Neuronal stem cell (in vitro differentiated cells): ENCODE measurements at regions not wholly inside any gene's neighbourhood (a gene's known extent, or its start where the extent isn't known, plus 50 kb on each side); places are given as distances from the start of the nearest gene placed in this dataset.

Experiments
- DNase-seq: peaks from one replicate; pipeline ENCODE4 v3.0.0-alpha.2; 2013; ENCODE audit warnings: low spot score
- H2AFZ ChIP-seq: one replicate; pipeline ENCODE4 v1.6.1; 2013; ENCODE audit warnings: mild to moderate bottlenecking, low read length, inconsistent platforms
- H2AK5ac ChIP-seq: 2 replicates; pipeline ENCODE4 v1.6.1; 2013; ENCODE audit warnings: low read depth, mild to moderate bottlenecking, inconsistent platforms, low read length, moderate library complexity, mixed read lengths
- H2BK120ac ChIP-seq: 2 replicates; pipeline ENCODE4 v1.6.1; 2013; ENCODE audit warnings: low read depth, mild to moderate bottlenecking, inconsistent platforms, low read length, moderate library complexity, mixed read lengths
- H2BK12ac ChIP-seq: one replicate; pipeline ENCODE4 v1.6.1; 2013; ENCODE audit warnings: low read length, inconsistent platforms
- H2BK15ac ChIP-seq: 2 replicates; pipeline ENCODE4 v1.6.1; 2013; ENCODE audit warnings: mild to moderate bottlenecking, low read length, inconsistent platforms, mixed read lengths
- H2BK5ac ChIP-seq: one replicate; pipeline ENCODE4 v1.6.1; 2013; ENCODE audit warnings: inconsistent platforms, mild to moderate bottlenecking, low read length, moderate library complexity
- H3K14ac ChIP-seq: one replicate; pipeline ENCODE4 v1.6.1; 2013; ENCODE audit warnings: low read length, inconsistent platforms
- H3K18ac ChIP-seq: 2 replicates; pipeline ENCODE4 v1.6.1; 2013; ENCODE audit warnings: low read length, inconsistent platforms
- H3K23ac ChIP-seq: 2 replicates; pipeline ENCODE4 v1.6.1; 2013; ENCODE audit warnings: low read depth, mild to moderate bottlenecking, mixed read lengths, low read length, inconsistent platforms; ENCODE audit not compliant: poor library complexity
- H3K27ac ChIP-seq: replicated peaks from 3 replicates; pipeline ENCODE4 v1.5.1; 2013; ENCODE audit warnings: low read length, inconsistent platforms
- H3K27me3 ChIP-seq, 3 experiments: 2 replicates each; pipeline ENCODE4 v1.6.1; 2013; ENCODE audit warnings: low read length in 3 of 3, mild to moderate bottlenecking in 2 of 3, inconsistent platforms in 1 of 3, low read depth in 1 of 3, mixed read lengths in 1 of 3, moderate library complexity in 1 of 3; ENCODE audit not compliant: control insufficient read depth in 3 of 3, insufficient read depth in 3 of 3
- H3K36me3 ChIP-seq, 2 donors: replicated peaks in 1 of 2; 2 replicates each; pipeline ENCODE4 v1.6.1; 2013; ENCODE audit warnings: low read length in 2 of 2; ENCODE audit not compliant: control insufficient read depth in 2 of 2, insufficient read depth in 2 of 2
- H3K4ac ChIP-seq: 2 replicates; pipeline ENCODE4 v1.6.1; 2013; ENCODE audit warnings: inconsistent platforms, mild to moderate bottlenecking, low read length, moderate library complexity
- H3K4me1 ChIP-seq, 2 donors: 1 replicate in 1 of 2; 2 replicates in 1 of 2; pipeline ENCODE4 v1.6.1; 2013; ENCODE audit warnings: low read length in 2 of 2, low read depth in 1 of 2; ENCODE audit not compliant: control insufficient read depth in 2 of 2, insufficient read depth in 1 of 2
- H3K4me2 ChIP-seq: one replicate; pipeline ENCODE4 v1.6.1; 2013; ENCODE audit warnings: mild to moderate bottlenecking, low read length, inconsistent platforms; ENCODE audit not compliant: insufficient read depth, poor library complexity, severe bottlenecking
- H3K4me3 ChIP-seq, 2 donors: 2 replicates each; pipeline ENCODE4 v1.5.1; 2013; ENCODE audit warnings: low read length in 2 of 2, mild to moderate bottlenecking in 2 of 2, inconsistent platforms in 1 of 2, moderate library complexity in 1 of 2
- H3K79me1 ChIP-seq: one replicate; pipeline ENCODE4 v1.6.1; 2013; ENCODE audit warnings: low read depth, mild to moderate bottlenecking, inconsistent platforms, low read length, moderate library complexity
- H3K9ac ChIP-seq: one replicate; pipeline ENCODE4 v1.6.1; 2013; ENCODE audit warnings: mild to moderate bottlenecking, low read depth, low read length, inconsistent platforms; ENCODE audit not compliant: poor library complexity
- H3K9me3 ChIP-seq, 2 donors: replicated peaks in 1 of 2; 2 replicates each; pipeline versions ENCODE3 to v1.6.1; 2013; ENCODE audit warnings: low read length in 2 of 2, mild to moderate bottlenecking in 2 of 2, inconsistent platforms in 1 of 2, low read depth in 1 of 2, mixed read lengths in 1 of 2, moderate library complexity in 1 of 2; ENCODE audit not compliant: control insufficient read depth in 2 of 2, insufficient read depth in 1 of 2
- H4K8ac ChIP-seq: one replicate; pipeline ENCODE4 v1.6.1; 2013; ENCODE audit warnings: low read depth, mild to moderate bottlenecking, inconsistent platforms, low read length, moderate library complexity
- H4K91ac ChIP-seq: one replicate; pipeline ENCODE4 v1.6.1; 2013; ENCODE audit warnings: low read length, low read depth, mild to moderate bottlenecking, inconsistent platforms; ENCODE audit not compliant: poor library complexity
- WGBS, 2 donors: extraction: QIAGEN DNeasy Blood & Tissue Kit; methylation state at CpG; one replicate each; pipeline ENCODE4 v1.1.7; 2013; ENCODE audit warnings: missing lambda C conversion rate in 2 of 2, mixed read lengths in 1 of 2; ENCODE audit not compliant: insufficient read length in 2 of 2, insufficient replicate concordance in 1 of 2; ENCODE audit errors: extremely low coverage in 2 of 2; 5-methylcytosine and 5-hydroxymethylcytosine counted together

- H3K36me3 ChIP-seq, result peaks cover 0 to 56% of the 10 kb centered on the region in 2 donors
These were observed 57.5 kb upstream of the ZCCHC13 start for GRCh38 chrX:74246524-74246923.

GRCh38 chrX:74242484-74243138 lies 61.4 kb upstream of the ZCCHC13 start:
- WGBS, 2 donors, result no CpG with 5 or more reads among the region's 8 CpGs
- H3K14ac ChIP-seq, result no peak overlapping the region
- H4K91ac ChIP-seq, result no peak overlapping the region
- H2AFZ ChIP-seq, result no peak overlapping the region
- no peak overlapping the region for H3K27ac ChIP-seq
- H3K4me3 ChIP-seq, result no peak overlapping the region
- H2BK5ac ChIP-seq, result no peak overlapping the region
- no peaks in the 10 kb centered on the region for H3K79me1 ChIP-seq
- H3K18ac ChIP-seq, result no peak overlapping the region
- H2BK12ac ChIP-seq, result no peak overlapping the region
- H3K36me3 ChIP-seq, result peaks cover 0 to 80% of the 10 kb centered on the region in 2 donors
- DNase-seq, result no peak
- H3K4me1 ChIP-seq, result no peaks in the 10 kb centered on the region
- no peak overlapping the region for H3K23ac ChIP-seq
- H2BK120ac ChIP-seq, result no peak overlapping the region
- H3K27me3 ChIP-seq, result no peaks in the 10 kb centered on the region
- H3K4ac ChIP-seq, result no peak overlapping the region
- no peak overlapping the region for H3K9ac ChIP-seq
- no peak overlapping the region for H2BK15ac ChIP-seq
- no peak overlapping the region for H2AK5ac ChIP-seq
- no peaks in the 10 kb centered on the region for H3K9me3 ChIP-seq
- H3K4me2 ChIP-seq, result no peak overlapping the region
- no peak overlapping the region for H4K8ac ChIP-seq

More at GRCh38 chrX:74246524-74246923, 57.5 kb upstream of the ZCCHC13 start:
- Histone ChIP-seq H2BK120ac (no peak overlapping the region), H2AFZ (no peak overlapping the region), H2BK5ac (no peak overlapping the region), H3K4me2 (no peak overlapping the region), H3K79me1 (no peaks in the 10 kb centered on the region), H4K91ac (no peak overlapping the region), H3K27ac (no peak overlapping the region), H3K27me3 (no peaks in the 10 kb centered on the region), H3K4me1 (no peaks in the 10 kb centered on the region), H2BK12ac (no peak overlapping the region), H3K9me3 (no peaks in the 10 kb centered on the region), H3K14ac (no peak overlapping the region), H3K9ac (no peak overlapping the region), H4K8ac (no peak overlapping the region), H3K23ac (no peak overlapping the region), H3K18ac (no peak overlapping the region), H3K4me3 (no peak overlapping the region), H3K4ac (no peak overlapping the region), H2BK15ac (no peak overlapping the region), H2AK5ac (no peak overlapping the region)
- DNase-seq, result no peak

- no peaks in the 10 kb centered on the region for H3K27me3 ChIP-seq
- H2BK15ac ChIP-seq, result no peak overlapping the region
These were observed 61.9 kb upstream of the ZCCHC13 start for GRCh38 chrX:74242050-74242449.

GRCh38 chrX:74238771-74239170 lies 65.2 kb upstream of the ZCCHC13 start:
- no CpG with 5 or more reads among the region's 1 CpG for WGBS, 2 donors
- no peak overlapping the region for H4K8ac ChIP-seq
- no peak overlapping the region for H3K9ac ChIP-seq

More at GRCh38 chrX:74242050-74242449, 61.9 kb upstream of the ZCCHC13 start:
- Histone ChIP-seq H3K27ac (no peak overlapping the region), H3K36me3 (peaks cover 0 to 76% of the 10 kb centered on the region in 2 donors), H3K4me1 (no peaks in the 10 kb centered on the region), H3K18ac (no peak overlapping the region), H3K9ac (no peak overlapping the region), H4K91ac (no peak overlapping the region), H2AK5ac (no peak overlapping the region), H3K4me3 (no peak overlapping the region), H2BK12ac (no peak overlapping the region), H3K9me3 (no peaks in the 10 kb centered on the region), H2AFZ (no peak overlapping the region), H3K4ac (no peak overlapping the region), H3K14ac (no peak overlapping the region), H3K4me2 (no peak overlapping the region), H3K23ac (no peak overlapping the region), H2BK120ac (no peak overlapping the region), H3K79me1 (no peaks in the 10 kb centered on the region), H4K8ac (no peak overlapping the region), H2BK5ac (no peak overlapping the region)
- no peak for DNase-seq

More at GRCh38 chrX:74238771-74239170, 65.2 kb upstream of the ZCCHC13 start:
- Histone ChIP-seq H2AFZ (no peak overlapping the region), H3K9me3 (no peaks in the 10 kb centered on the region), H3K79me1 (no peaks in the 10 kb centered on the region), H2BK15ac (no peak overlapping the region), H2AK5ac (no peak overlapping the region), H2BK12ac (no peak overlapping the region), H2BK5ac (no peak overlapping the region), H3K14ac (no peak overlapping the region), H3K4ac (no peak overlapping the region), H3K23ac (no peak overlapping the region), H2BK120ac (no peak overlapping the region), H3K4me2 (no peak overlapping the region), H4K91ac (no peak overlapping the region), H3K27me3 (no peaks in the 10 kb centered on the region), H3K36me3 (peaks cover 0 to 51% of the 10 kb centered on the region in 2 donors), H3K4me3 (no peak overlapping the region), H3K27ac (no peak overlapping the region), H3K4me1 (no peaks in the 10 kb centered on the region), H3K18ac (no peak overlapping the region)
- no peak for DNase-seq
